SU-DHL-6 (cell line): ENCODE measurements at regions not wholly inside any gene's neighbourhood (a gene's known extent, or its start where the extent isn't known, plus 50 kb on each side); places are given as distances from the start of the nearest gene placed in this dataset.

ENCODE experiments used
- CTCF ChIP-seq: fragments of 200-600 bp; sonication (generic); IDR thresholded peaks from one replicate; pipeline ENCODE4 v1.5.1; 2017; ENCODE audit warnings: antibody characterized with exemption, mild to moderate bottlenecking, low read length, moderate library complexity; ENCODE audit not compliant: insufficient read depth, poor library complexity, severe bottlenecking
- EZH2phosphoT487 ChIP-seq: fragments of 200-600 bp; sonication (generic), shearing (Covaris generic); conservative IDR thresholded peaks from 2 replicates; pipeline ENCODE4 v1.6.1; 2018; ENCODE audit warnings: mild to moderate bottlenecking, antibody characterized with exemption, low read length, moderate library complexity, mixed read lengths

- TF ChIP-seq CTCF (no peak), EZH2phosphoT487 (no peak)
Observed at GRCh38 chr10:6774406-6774805, 194.3 kb upstream of the PRKCQ start.
